ENCODE measurements at regions not wholly inside any gene's neighbourhood (a gene's known extent, or its start where the extent isn't known, plus 50 kb on each side); places are given as distances from the start of the nearest gene placed in this dataset.

DNA sequence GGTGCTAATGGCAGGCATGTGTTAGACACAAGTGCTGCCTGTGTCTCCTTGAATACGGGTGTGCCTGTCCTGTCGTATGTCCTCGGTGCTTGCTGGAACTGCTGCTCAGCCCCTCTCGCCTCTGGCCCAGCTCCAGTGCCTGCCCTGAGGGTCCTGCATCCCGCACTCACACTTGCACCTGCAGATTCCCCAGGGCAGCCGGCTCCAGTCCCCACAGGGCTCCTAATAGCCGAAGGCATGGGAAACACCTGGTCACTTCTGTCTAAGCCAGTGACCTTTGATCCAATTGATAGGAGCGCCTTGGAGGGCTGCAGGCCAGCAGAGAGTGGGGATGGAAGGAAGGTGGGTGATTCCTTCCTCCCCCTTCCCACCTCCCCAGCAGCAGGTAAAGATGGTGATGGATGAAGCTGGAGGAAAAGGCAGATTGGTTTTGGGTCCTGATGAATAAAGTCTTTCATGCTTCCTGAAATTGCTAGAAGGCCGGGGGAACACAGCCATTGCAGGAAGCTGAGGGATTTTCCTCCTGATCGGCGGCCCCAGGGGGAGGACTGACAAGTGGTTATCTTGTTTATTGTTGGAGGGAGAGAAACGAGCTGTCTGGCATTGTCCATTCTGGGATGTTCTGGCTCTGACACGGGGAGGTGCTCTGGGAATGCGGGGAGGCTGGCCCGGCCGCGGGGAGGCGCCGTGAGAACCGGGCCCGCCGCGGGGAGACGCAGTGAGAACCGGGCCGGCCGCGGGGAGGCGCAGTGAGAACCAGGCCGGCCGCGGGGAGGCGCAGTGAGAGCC, 110.9 kb upstream of the B3GAT1 start:
- Mint-ChIP-seq H3K36me3 (ENCODE audit: low read depth) (no peaks in the 10 kb centered on the region), H3K4me1 (ENCODE audit: low read depth) (no peaks in the 10 kb centered on the region), H3K27ac (ENCODE audit: unreplicated experiment) (no peak overlapping the region), H3K9me3 (ENCODE audit: low read depth) (no peaks in the 10 kb centered on the region), H3K27me3 (ENCODE audit: low read depth) (peaks cover 23% of the 10 kb centered on the region), H3K4me3 (ENCODE audit: unreplicated experiment) (no peak overlapping the region)
- DNase-seq (ENCODE audit: low spot score): peak; percentile 85
- TF ChIP-seq, protein P1, sequence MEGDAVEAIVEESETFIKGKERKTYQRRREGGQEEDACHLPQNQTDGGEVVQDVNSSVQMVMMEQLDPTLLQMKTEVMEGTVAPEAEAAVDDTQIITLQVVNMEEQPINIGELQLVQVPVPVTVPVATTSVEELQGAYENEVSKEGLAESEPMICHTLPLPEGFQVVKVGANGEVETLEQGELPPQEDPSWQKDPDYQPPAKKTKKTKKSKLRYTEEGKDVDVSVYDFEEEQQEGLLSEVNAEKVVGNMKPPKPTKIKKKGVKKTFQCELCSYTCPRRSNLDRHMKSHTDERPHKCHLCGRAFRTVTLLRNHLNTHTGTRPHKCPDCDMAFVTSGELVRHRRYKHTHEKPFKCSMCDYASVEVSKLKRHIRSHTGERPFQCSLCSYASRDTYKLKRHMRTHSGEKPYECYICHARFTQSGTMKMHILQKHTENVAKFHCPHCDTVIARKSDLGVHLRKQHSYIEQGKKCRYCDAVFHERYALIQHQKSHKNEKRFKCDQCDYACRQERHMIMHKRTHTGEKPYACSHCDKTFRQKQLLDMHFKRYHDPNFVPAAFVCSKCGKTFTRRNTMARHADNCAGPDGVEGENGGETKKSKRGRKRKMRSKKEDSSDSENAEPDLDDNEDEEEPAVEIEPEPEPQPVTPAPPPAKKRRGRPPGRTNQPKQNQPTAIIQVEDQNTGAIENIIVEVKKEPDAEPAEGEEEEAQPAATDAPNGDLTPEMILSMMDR (IDR thresholded peaks at IDR 0.05): no peak

DNA sequence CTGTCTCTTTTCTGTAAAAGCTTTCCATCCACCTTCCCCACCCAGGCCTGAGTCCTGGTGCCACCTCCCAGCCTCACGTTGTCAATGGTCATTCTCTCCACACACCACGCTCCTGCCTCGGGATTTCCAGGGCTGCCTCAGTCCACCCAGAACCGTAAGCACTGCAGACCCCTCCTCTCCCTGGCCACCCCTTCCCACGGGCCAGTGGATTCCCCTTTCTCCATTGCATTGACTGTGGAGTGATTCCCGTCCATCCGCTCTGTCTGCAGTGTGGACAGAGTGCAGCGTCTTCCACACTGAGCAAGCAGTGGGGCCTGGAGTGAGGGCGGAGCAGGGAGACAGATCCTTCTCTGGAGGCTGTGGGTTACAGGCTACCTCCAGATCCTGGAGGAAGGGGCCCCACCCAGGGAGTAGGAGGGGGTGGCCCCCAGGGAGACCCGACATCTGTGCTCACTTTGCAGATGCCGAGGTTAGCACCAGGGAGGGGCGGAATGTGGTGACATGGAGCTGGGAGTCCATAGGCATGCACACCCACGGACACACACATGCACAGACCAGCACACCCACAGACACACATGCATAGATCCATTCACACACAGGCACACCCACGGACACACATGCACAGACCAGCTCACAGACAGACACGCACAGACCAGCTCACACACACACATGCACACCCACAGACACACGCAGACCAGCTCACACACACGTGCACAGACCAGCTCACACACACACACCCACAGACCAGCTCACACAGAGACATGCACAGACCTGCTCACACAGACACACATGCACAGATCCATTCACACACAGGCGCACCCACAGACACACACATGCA, 109.6 kb upstream of the B3GAT1 start:
- H3K4me3 Mint-ChIP-seq (ENCODE audit: unreplicated experiment): no peak overlapping the region
- H3K36me3 Mint-ChIP-seq (ENCODE audit: low read depth): no peaks in the 10 kb centered on the region
- H3K27me3 Mint-ChIP-seq (ENCODE audit: low read depth): peaks cover 25% of the 10 kb centered on the region
- H3K9me3 Mint-ChIP-seq (ENCODE audit: low read depth): no peaks in the 10 kb centered on the region
- no peaks in the 10 kb centered on the region for H3K4me1 Mint-ChIP-seq (ENCODE audit: low read depth)
- DNase-seq (ENCODE audit: low spot score): peak; percentile 53
- no peak overlapping the region for H3K27ac Mint-ChIP-seq (ENCODE audit: unreplicated experiment)
- TF ChIP-seq, protein P1 (IDR thresholded peaks at IDR 0.05): no peak

DNA sequence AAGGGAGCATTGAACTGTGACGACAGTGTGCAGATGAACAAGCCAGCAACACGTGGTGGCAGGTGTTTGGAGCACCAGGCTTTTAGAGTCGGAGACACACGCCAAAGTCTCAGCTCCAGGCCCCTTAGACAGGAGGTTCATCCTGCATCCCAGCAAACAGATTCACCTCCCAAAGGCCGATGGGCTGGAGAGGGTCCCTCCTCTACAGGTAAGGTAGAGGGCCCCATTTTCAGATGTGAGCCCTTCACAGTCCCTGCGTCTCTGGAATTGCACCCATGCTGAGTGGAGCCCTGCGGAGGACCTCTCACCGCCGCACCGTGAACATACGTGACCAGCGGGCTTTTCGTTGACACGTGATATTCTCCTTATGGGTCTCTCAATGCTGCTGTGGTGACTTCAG, 109.0 kb upstream of the B3GAT1 start:
- Mint-ChIP-seq H3K4me1 (ENCODE audit: low read depth) (no peaks in the 10 kb centered on the region), H3K36me3 (ENCODE audit: low read depth) (no peaks in the 10 kb centered on the region), H3K27ac (ENCODE audit: unreplicated experiment) (no peak overlapping the region)

DNA sequence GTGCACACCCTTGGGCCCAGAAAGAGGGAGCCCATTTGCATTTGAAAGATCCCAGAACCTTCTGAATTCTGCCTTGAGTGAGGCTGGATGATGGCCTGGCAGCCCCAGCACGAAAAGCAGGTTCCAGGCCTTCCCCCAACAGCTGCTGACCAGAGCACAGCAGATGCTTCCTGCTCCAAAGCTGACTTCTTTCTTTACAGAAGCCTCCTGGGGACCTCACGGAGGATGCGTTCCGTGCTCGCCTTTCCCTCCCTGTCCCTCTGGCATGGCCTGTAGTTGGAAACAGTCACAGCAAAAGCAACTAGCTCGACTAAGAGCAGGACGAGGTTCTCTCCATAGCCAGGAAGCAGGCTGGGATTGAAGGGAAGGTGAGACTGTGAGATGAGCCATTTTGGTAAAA, 107.7 kb upstream of the B3GAT1 start:
- H3K27me3 Mint-ChIP-seq (ENCODE audit: low read depth): peaks cover 28% of the 10 kb centered on the region
- no peaks in the 10 kb centered on the region for H3K4me1 Mint-ChIP-seq (ENCODE audit: low read depth)
- no peak overlapping the region for H3K27ac Mint-ChIP-seq (ENCODE audit: unreplicated experiment)
- H3K9me3 Mint-ChIP-seq (ENCODE audit: low read depth): no peaks in the 10 kb centered on the region
- TF ChIP-seq, protein P1 (IDR thresholded peaks at IDR 0.05): no peak
- H3K4me3 Mint-ChIP-seq (ENCODE audit: unreplicated experiment): no peak overlapping the region
- H3K36me3 Mint-ChIP-seq (ENCODE audit: low read depth): no peaks in the 10 kb centered on the region
- DNase-seq (ENCODE audit: low spot score): peak; percentile 60

More for the DNA sequence above, 109.0 kb upstream of the B3GAT1 start:
- DNase-seq (ENCODE audit: low spot score): peak; percentile 61
- Mint-ChIP-seq H3K27me3 (ENCODE audit: low read depth) (peaks cover 24% of the 10 kb centered on the region), H3K9me3 (ENCODE audit: low read depth) (no peaks in the 10 kb centered on the region), H3K4me3 (ENCODE audit: unreplicated experiment) (no peak overlapping the region)
- TF ChIP-seq, protein P1 (IDR thresholded peaks at IDR 0.05): no peak

DNA sequence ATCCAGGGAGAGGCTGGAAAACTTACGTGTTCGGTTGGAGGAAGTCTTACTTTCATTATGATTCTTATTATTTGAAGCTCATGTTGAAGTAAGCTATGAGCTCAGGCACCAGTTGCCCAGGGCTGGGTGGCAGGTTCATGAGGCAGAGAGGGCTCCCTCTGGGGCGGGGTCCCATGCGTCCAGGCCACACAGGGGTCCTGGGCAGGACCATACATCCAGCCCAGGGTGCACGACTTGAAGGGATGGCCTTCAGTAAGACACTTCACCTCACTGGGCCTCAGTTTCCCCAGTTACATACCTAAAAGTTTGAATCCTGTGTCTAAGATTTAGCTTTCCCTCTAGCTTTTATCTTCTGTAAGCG, 107.3 kb upstream of the B3GAT1 start:
- no peaks in the 10 kb centered on the region for H3K9me3 Mint-ChIP-seq (ENCODE audit: low read depth)
- no peaks in the 10 kb centered on the region for H3K36me3 Mint-ChIP-seq (ENCODE audit: low read depth)
- no peak overlapping the region for H3K27ac Mint-ChIP-seq (ENCODE audit: unreplicated experiment)
- peak; percentile 67 for DNase-seq (ENCODE audit: low spot score)
- TF ChIP-seq, protein P1 (IDR thresholded peaks at IDR 0.05): no peak
- peaks cover 30% of the 10 kb centered on the region for H3K27me3 Mint-ChIP-seq (ENCODE audit: low read depth)
- H3K4me1 Mint-ChIP-seq (ENCODE audit: low read depth): no peaks in the 10 kb centered on the region
- no peak overlapping the region for H3K4me3 Mint-ChIP-seq (ENCODE audit: unreplicated experiment)

Data from chondrocyte (in vitro differentiated cells).